ENCODE measurements at regions not wholly inside any gene's neighbourhood (a gene's known extent, or its start where the extent isn't known, plus 50 kb on each side); places are given as distances from the start of the nearest gene placed in this dataset.

DNA sequence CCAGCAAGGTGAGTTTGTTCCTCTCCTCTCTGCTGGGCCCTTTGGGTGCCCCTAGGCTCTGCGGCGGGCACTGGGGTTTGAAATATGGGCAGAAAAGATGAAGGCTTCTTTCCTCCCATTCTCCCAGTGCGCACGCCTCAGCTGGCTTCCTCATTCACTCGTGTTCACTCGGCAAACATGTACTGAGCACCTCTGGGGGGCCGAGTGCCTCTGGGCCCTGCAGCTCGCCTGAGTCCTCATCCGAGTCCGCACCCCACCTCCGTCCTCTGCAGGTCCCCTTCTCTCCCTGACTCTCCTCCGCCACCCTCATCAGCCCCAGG is 98.5 kb upstream of the RUNX3 start:
- 39% methylated on average over 7 of the region's 12 CpGs for WGBS (ENCODE audit: insufficient coverage)
- Mint-ChIP-seq H3K4me3 (peak overlapping the region; percentile 80), H3K27me3 (no peaks in the 10 kb centered on the region), H3K27ac (peak overlapping the region; percentile 98), H3K4me1 (peaks cover 77% of the 10 kb centered on the region), H3K9me3 (ENCODE audit: insufficient read depth) (no peaks in the 10 kb centered on the region)
- H3K9me3 ChIP-seq (ENCODE audit: control extremely low read depth in 1 of 3, control insufficient read depth in 2 of 3, insufficient read depth in 1 of 3, low read length in 2 of 3), result no peaks in the 10 kb centered on the region
- no peaks in the 10 kb centered on the region for H4K20me1 ChIP-seq (ENCODE audit: control insufficient read depth, insufficient read depth, low read length, poor library complexity, severe bottlenecking)
- peak overlapping the region; percentile 40 to 54 for H3K27ac ChIP-seq (ENCODE audit: low read length in 2 of 2)
- no peak overlapping the region for H3K4me3 ChIP-seq (ENCODE audit: control extremely low read depth in 1 of 5, extremely low read depth in 1 of 5, insufficient read depth in 1 of 5, low read depth in 2 of 5, low read length in 4 of 5)
- TF ChIP-seq EZH2 (IDR thresholded peaks at IDR 0.05; ENCODE audit: borderline replicate concordance, insufficient read depth, low read depth, low read length, poor library complexity, severe bottlenecking) (no peak), CTCF (IDR thresholded peaks at IDR 0.05) (no peak)
- DNase-seq (peak; percentile 54), ATAC-seq (ENCODE audit: low read depth) (no peak)
- H3K27me3 ChIP-seq (replicated peaks in 1 of 4; ENCODE audit: control extremely low read depth in 1 of 4, control insufficient read depth in 3 of 4, insufficient read depth in 4 of 4, low read length in 3 of 4), result no peaks in the 10 kb centered on the region
- intact Hi-C loops (cut with micrococcal nuclease), result no loop called here
- H3K9ac ChIP-seq (ENCODE audit: low read length), result no peak overlapping the region
- peaks cover 53 to 72% of the 10 kb centered on the region in 2 donors for H3K4me1 ChIP-seq (ENCODE audit: control insufficient read depth in 2 of 2, insufficient read depth in 2 of 2, low read length in 2 of 2)
- no peaks in the 10 kb centered on the region for H3K79me2 ChIP-seq (ENCODE audit: control insufficient read depth, insufficient read depth, low read length)
- ChIA-PET CTCF (interaction anchor here (0.8 to 2.7 kb wide), 8 partner anchors 9 to 181 kb away, joined by 3 to 10 read pairs (median 6); no protein-coding TSS in a partner anchor), POLR2A (interaction anchor here (0.9 to 2.5 kb wide), 2 partner anchors 81 to 100 kb away, joined by 3 to 8 read pairs; no protein-coding TSS in a partner anchor)
- no peaks in the 10 kb centered on the region for H3K36me3 ChIP-seq (replicated peaks in 1 of 2; ENCODE audit: control extremely low read depth in 1 of 2, control insufficient read depth in 1 of 2, extremely low read depth in 1 of 2, insufficient read depth in 2 of 2, low read length in 1 of 2)
- H2AFZ ChIP-seq (ENCODE audit: insufficient read depth, low read depth, low read length, poor library complexity, severe bottlenecking), result peak overlapping the region; percentile 54
- peak overlapping the region; percentile 67 for H3K4me2 ChIP-seq (replicated peaks; ENCODE audit: low read depth, low read length, poor library complexity, severe bottlenecking)

GRCh38 chr1:25027822-25028586 is 97.9 kb upstream of the RUNX3 start:
- intact Hi-C loops (cut with micrococcal nuclease), result no loop called here
- Histone ChIP-seq H3K27ac (ENCODE audit: low read length in 2 of 2) (no peak overlapping the region), H3K9ac (ENCODE audit: low read length) (no peak overlapping the region)

More at GRCh38 chr1:25027822-25028586, 97.9 kb upstream of the RUNX3 start:
- H3K4me1 Mint-ChIP-seq, result peaks cover 77% of the 10 kb centered on the region
- no peaks in the 10 kb centered on the region for H3K27me3 ChIP-seq (replicated peaks in 1 of 4; ENCODE audit: control extremely low read depth in 1 of 4, control insufficient read depth in 3 of 4, insufficient read depth in 4 of 4, low read length in 3 of 4)
- H3K4me1 ChIP-seq (ENCODE audit: control insufficient read depth in 2 of 2, insufficient read depth in 2 of 2, low read length in 2 of 2), result peaks cover 53 to 72% of the 10 kb centered on the region in 2 donors
- no peaks in the 10 kb centered on the region for H3K27me3 Mint-ChIP-seq
- no peaks in the 10 kb centered on the region for H3K36me3 ChIP-seq (replicated peaks in 1 of 2; ENCODE audit: control extremely low read depth in 1 of 2, control insufficient read depth in 1 of 2, extremely low read depth in 1 of 2, insufficient read depth in 2 of 2, low read length in 1 of 2)
- no peak overlapping the region for H2AFZ ChIP-seq (ENCODE audit: insufficient read depth, low read depth, low read length, poor library complexity, severe bottlenecking)
- no peaks in the 10 kb centered on the region for H3K79me2 ChIP-seq (ENCODE audit: control insufficient read depth, insufficient read depth, low read length)
- no peaks in the 10 kb centered on the region for H4K20me1 ChIP-seq (ENCODE audit: control insufficient read depth, insufficient read depth, low read length, poor library complexity, severe bottlenecking)
- H3K4me2 ChIP-seq (replicated peaks; ENCODE audit: low read depth, low read length, poor library complexity, severe bottlenecking), result peak overlapping the region; percentile 67
- H3K27ac Mint-ChIP-seq, result peak overlapping the region; percentile 98
- H3K4me3 Mint-ChIP-seq, result no peak overlapping the region
- DNase-seq, result no peak
- ATAC-seq (ENCODE audit: low read depth), result no peak
- no peaks in the 10 kb centered on the region for H3K9me3 ChIP-seq (ENCODE audit: control extremely low read depth in 1 of 3, control insufficient read depth in 2 of 3, insufficient read depth in 1 of 3, low read length in 2 of 3)
- WGBS (ENCODE audit: insufficient coverage), result 90% methylated on average over 11 of the region's 13 CpGs
- no peak for TF ChIP-seq CTCF (IDR thresholded peaks at IDR 0.05)
- TF ChIP-seq EZH2 (IDR thresholded peaks at IDR 0.05; ENCODE audit: borderline replicate concordance, insufficient read depth, low read depth, low read length, poor library complexity, severe bottlenecking), result no peak
- ChIA-PET POLR2A (interaction anchor here (0.9 to 2.5 kb wide), 2 partner anchors 81 to 99 kb away, joined by 3 to 8 read pairs; no protein-coding TSS in a partner anchor), CTCF (interaction anchor here (1.0 to 2.7 kb wide), 7 partner anchors 9 to 180 kb away, joined by 3 to 10 read pairs (median 6); no protein-coding TSS in a partner anchor)
- no peaks in the 10 kb centered on the region for H3K9me3 Mint-ChIP-seq (ENCODE audit: insufficient read depth)
- H3K4me3 ChIP-seq (ENCODE audit: control extremely low read depth in 1 of 5, extremely low read depth in 1 of 5, insufficient read depth in 1 of 5, low read depth in 2 of 5, low read length in 4 of 5), result no peak overlapping the region
